HG03469 (cell line): ENCODE measurements at regions not wholly inside any gene's neighbourhood (a gene's known extent, or its start where the extent isn't known, plus 50 kb on each side); places are given as distances from the start of the nearest gene placed in this dataset.

Source experiments
- ATAC-seq: cut with Tn5 transposase; IDR thresholded peaks from one replicate; pipeline ENCODE4 v1.9.1; 2021; ENCODE audit warnings: mild to moderate bottlenecking, moderate library complexity, moderate number of reproducible peaks; ENCODE audit not compliant: unreplicated experiment

DNA sequence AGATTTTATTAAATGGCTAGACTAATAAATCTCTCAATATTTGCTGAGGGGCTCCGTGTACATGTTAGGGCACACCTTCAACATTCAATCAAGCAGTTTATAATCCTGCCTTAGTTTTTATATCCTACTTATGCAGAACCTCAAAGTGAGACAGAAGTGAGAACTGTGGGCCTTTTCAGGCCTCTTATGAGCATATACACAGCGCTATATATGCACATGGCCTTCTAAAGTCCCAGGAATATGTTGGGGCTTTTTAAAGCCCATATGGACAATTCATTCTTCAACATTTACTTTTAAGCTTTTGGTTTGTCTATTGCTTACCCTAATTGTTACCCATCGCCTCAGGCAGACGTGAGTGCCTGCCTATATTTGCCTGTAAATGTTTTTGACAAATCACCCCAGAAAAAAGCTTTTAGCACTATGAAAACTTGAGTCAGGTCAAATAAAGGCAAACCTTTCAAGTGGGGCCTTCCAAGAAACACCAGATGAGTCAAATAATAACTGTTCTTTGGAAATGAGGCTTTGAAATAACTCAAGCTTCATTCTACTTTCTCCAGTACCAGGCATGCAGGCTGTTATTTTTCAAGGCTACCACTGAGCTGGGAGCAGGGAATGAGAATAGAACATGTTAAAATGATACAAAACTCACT is 58.2 kb downstream of the ESM1 start:
- ATAC-seq = no peak

DNA sequence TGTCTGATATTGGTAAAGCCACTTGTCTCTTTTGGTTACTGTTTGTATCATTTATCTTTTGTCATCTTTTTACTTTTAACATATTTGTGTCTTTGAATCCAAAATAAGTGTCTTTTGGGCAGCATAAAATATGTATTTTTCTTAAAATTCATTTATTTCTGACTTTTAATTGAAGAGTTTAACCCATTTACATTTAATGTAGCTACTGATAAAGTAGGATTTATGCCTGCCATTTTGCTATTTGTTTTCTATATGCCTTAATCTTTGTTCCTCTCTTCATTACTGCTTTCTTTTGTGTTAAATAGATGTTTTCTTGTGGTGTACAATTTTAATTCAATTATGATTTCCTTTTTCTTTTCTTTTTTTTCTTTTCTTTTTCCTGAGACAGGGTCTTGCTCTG is 60.9 kb downstream of the ESM1 start:
- ATAC-seq = no peak

DNA sequence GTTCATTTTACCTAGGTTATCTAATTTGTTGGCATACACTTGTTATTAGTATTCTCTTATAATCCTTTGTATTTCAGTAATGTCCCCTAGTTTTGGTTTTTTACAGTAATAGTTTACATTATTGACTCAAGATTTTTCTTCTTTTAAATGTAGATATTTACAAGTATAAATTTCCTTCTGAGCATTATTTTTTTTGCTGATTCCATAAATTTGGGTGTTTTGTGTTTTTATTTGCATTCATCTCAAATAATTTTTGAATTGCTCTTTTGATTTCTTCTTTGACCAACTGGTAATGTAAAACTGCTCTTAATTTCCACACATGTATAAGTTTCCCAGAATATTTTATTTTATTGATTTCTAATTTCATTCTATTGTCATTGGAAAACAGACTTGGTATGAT is 68.1 kb downstream of the ESM1 start:
- ATAC-seq = no peak

DNA sequence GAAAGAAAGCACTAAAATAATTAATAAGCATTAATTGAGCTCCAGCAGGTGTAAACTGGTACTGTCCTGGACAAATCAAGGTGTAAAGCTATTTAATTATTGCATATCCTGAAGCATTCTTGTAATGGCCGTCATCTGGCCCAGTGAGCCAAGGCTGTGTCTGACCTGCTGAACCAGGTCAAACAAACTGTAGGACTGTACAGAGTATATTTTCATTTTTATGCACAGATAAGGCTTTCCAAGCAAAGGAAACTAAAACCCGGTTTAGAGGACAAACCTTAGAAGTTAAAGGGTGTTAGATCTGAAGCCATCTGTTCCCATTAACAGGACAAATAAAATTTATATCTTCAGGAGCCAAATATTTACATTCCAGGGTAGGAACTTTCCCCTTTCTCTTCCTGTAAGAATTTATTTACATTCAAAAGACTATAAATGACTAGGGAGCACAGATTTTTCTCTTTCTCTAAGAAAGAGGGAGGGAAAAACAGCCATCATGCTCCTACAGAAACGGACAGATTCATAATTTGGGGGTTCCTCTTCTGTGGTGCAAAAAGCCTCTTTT is 69.8 kb downstream of the ESM1 start:
- no peak for ATAC-seq

DNA sequence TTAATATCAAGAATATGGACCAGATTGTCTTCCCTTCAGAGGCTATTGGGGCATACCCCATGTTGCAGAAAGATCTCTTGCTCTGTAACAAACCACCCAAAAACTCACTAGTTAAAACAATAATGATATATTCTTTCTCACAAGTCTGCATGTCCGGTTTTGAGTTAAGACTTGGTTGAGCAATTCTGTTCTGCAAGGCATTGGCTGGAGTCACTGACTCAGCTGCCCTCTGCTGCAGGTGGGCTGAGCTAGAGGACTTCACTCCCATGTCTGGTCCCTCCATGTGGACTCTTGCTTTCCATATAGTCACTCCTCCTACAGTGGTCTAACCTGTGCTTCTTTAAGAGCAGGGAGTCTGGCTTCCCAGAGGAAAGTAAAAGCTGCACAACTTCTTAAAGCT is 73.4 kb downstream of the ESM1 start:
- ATAC-seq = no peak

DNA sequence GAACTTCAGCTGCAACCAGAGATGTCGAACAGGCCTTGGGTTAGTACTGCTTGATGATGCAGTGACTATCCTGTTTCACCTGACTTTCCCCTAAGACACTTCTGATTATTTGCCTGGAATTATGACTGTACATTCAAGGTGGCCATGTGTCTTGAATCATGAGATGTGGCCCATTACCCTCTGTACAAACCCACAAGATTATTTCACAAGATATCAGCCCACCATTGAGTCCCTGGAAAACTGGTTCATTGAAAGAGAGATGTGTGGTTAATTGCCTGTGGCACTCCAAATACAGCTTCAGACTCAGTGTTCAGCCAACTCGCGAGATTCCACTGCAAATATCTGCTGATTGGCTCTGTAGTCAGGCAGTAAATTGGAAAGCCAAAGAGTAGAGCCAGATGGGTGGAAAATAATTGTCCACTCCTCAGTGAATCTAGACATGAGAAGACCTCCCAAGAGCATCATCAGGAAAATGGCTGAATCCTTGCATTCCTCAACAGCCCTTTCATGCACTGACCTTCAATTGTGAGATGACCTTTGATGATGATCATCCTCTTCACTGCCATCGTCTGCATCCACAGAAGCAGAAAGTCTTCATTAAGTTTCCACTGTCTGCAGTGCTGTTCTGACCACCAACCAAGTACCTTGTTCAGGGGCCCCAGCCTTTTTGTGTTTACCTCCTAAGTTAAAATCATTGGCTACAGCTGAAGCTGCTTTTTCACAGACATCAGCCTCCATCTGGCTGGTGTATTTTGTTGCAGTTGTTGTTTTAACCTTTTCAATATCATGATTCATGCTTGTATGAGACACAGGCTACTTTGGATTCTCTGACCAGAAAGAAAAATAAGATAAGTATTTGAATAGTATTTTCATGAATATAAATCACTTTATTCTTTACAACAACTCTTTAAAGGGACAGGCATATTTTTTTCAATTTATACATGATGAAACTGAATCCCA is 75.2 kb downstream of the ESM1 start:
- ATAC-seq = no peak

DNA sequence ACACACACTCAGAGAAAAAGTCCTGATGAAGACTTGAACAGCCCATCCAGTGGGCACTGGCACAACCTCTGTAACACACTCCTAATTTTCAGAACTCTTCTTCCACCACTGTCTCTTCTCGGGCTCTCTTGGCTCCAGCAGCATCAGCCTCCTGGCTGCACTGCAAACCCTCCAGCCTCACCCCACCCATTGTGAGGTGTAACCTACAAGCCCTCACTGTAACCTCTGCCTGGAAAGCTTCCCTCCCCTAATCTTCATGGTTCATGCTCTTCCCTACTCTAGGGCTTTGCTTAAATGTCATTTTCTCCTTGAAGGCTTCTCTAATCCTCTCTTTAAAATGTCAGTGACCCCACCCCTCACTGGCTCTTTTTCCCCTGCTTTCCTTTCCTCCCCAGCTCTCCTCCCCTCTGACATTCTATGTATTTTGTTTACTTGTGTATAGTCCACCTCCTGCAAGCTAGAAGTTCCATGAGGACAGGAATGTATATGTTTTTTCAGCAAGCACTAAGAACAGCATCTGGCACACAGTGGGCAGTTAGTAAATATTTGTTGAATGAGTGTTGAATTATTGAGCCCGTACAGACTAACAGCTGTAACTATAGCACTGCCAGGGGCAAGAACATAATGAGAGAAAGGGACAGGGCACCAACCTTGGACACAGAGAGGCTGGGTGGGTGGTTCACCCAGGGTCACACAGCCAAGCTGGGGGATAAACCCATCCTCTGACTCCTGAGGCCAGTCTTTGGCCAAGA is 76.4 kb downstream of the ESM1 start:
- ATAC-seq = no peak

DNA sequence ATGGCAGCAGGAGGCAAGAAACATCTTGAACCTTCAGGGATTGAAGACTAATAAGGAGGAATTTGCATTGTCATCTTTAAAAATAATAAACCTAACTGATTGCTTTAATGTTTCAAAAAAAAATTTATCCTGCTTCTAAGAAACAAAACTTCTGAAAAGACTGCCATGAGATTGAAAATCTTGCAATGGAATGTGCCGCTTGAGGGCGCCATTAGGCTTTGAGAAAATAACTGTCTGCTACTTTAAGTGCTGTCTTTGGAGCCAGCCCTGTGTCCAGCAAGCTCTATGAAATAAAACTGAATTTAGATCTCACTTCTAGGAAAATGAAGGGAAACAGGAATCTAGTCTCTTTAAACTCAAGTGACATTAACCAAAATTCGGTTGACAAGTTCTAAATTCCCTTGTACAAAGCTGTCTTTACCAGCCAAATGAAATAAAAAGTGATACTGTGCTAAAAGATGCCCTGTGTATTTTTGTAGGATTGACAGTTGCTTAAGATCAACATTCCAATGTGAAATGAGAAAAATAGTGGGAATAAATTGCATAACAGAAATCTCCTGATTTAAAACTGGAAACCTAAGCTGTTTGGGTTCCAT is 79.4 kb downstream of the ESM1 start:
- no peak for ATAC-seq

DNA sequence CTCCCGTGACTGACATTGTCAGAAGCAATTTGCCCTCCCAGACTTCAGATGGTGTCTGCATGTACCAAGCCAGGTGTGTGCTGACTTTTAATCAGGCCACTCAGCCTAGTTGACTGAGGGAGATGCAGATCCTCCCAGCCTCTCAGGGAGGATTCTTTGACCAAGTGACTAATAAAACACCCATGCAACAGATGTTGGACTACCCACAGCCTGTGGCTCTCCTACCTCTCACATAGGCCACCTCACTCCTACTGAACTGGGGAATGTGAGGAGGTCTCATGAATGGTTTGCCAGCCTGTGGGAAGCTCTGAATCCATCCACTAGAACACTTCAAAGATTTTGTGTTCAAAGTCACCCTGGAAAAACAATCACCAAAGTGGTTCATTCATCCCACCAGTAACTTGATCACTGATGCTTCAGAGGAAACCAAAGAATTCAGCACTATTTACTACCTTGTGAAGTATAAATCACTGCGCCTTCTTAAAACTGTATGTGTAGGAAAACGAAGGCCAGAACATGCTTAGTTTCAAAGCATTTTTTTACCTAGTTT is 80.1 kb downstream of the ESM1 start:
- no peak for ATAC-seq

DNA sequence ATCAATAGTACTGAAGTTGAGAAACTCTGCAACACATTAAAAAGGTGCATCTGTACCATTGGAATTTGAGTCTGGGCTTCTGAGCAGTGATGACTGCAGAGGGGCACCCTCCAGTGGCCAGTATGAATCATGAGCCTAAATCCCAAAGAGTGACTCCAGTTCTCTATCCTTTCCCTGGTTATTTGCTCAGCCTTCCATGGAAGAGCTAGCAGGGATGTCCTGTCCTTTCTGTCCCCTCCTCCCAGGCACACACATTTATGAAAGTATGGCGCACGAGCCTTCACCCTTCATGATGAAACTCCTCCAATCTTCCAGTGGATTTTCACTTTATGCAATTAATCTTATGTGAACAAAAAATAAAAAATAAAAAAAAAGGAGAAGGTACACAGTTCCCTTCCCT is 81.0 kb downstream of the ESM1 start:
- ATAC-seq = no peak

DNA sequence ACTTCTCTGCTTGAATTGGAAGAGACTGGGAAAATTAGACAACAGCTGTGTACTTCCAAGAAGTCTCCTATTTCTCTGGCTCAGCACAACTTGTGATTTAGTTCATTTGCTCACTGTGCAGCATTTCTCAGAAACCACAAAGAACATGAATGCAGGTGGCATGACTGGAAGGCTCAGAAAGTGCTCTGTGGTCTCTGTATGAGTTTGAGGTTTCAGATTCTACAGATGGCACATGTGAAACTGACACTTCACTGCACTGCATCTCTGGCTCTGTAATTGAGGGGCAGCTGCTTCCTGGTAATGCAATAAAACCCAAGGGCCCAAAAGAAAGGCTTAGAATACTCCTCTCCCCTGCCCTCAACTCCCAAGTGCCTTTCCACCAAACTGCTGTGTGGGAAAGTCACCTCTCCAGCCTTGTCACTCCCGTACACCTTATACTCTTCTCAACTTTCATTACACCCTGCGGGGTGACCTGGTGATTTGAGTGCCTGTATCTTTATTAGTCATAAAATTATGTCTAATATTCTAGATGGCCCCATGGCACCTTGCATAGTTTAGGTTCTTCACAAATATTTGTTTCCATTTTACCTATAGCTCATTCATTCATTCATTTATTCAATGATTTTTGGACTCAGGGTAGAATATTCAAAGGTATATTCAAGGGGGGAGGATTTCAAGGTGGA is 82.5 kb downstream of the ESM1 start:
- peak; percentile 100 for ATAC-seq

DNA sequence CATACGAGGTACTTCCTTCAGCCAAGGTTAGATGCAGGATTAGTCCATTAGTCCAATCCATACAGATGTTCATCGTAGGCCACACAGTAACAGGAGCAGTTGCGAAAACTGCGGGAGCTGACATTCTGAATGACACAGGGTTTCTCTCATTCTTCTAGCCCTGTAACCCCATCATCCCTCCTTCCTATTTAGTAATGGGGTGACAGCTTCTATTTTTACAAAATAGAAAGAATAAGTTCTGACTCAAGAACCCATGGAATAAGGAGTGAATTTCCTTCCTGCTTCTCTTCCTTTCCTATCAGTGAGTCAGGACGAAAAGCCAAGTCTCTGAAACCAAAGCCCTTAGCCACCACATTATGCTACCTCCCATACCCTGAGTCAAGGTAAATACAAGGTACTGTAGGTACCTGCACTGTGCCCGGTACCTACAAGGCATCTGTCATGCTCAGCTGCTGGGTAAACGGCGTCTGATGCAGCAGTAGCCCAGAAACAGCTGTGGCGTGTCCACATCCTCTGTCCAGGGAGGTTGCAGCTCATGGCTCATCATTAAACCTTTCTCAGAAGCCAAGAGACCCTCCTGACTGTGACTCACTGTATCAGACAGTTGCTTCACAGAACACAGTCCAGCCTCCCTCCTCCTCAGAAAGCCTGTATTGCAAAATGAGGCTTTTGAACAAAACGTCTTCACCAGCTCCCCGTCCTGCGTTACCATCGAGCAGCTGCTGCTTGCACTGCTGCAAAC is 84.2 kb downstream of the ESM1 start:
- no peak for ATAC-seq

DNA sequence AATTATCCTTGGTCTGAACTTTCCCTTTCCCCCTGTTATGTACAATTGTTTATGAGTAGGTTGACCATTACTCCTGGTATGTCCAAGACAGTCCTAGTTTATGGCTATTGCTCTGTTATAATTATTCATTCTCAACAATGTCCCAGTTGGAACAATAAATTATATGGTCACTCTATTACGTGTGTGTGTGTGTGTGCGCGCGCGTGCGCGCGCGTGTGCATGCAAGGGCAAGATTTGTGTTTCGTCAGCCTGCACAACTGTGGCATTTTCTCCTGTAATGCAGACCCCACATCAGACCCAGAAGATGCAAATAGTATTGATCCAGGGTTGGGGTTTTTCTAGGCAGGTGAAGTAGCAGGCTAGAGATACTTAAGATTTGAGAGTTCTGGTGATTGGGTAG is 88.4 kb downstream of the ESM1 start:
- ATAC-seq = no peak

DNA sequence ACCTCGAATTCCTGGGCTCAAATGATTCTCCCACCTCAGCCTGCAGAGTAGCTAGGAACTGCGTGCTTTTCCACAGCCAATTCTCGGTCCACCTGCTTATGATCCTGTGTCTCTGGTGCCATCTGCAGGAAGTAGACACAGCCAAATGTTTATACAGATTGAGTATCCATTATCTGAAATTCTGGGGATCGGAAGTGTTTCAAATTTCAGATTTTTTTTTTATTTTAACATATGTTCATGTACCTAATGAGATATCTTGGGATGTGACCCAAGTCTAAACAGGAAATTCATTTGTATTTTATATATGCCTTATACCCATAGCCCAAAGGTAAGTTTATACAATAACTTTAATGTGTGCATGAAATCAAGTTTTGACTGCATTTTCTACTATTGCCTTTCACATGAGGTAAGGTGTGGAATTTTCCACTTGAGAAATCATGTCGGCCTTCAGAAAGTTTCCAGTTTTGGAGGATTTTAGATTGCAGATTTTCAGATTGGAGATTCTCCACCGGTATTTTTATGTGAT is 89.5 kb downstream of the ESM1 start:
- no peak for ATAC-seq

DNA sequence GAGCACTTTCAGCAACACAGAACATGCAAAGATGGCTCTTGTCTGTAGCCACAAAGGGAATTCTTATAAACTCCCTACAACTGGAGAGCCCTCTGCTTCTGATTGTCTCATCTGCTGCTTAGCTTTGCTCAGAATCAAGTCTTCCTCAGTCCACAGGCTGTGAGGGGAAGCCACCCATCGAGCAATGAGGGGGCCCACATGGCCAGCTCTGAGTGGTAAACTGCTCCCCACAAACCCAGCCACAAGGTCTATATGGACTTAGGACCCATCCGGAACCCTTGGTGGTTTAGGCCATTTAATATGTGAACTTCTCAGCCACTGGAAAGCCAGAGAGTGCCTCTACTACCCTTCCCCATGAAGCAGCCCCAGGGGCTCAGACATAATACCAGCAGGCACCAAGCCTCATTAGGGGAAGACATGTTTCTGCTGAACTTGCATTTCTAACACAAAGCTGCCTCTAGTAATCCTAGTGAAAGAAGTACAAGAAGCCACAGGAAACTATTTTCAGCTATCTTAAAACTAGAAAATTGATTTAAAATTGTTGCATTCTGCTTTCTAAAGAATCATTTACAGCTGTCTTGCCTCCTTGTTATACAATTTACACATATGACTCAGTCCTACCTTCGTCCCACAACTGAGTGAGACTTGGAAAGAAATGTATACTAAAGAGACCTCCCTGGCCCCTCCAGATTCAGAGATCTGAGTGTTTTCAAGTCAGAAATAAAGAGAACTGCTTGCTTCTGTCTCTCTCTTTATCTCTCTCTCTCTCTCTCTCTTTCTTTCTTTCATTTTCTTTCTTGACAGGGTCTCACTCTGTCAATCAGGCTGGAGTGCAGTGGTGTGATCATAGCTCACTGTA is 90.2 kb downstream of the ESM1 start:
- ATAC-seq = no peak

DNA sequence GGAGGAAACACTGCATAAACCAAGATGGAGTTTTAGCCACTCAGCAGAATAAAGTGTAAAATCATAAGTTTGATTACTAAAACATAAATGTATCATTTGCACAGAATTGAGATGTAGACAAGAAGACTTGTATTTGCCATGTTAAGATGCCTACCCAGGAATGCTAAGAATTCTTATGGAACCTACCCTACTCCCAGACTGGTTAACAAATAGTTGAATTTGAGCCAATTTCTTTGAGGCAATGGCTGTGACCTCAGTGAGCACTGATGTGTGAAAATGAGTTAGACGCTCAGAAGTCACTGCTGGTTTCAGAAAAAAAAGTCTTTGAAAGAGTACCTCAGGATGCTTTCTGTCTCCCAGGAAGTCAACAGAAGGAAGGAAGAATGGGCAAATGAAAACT is 95.6 kb downstream of the ESM1 start:
- no peak for ATAC-seq

DNA sequence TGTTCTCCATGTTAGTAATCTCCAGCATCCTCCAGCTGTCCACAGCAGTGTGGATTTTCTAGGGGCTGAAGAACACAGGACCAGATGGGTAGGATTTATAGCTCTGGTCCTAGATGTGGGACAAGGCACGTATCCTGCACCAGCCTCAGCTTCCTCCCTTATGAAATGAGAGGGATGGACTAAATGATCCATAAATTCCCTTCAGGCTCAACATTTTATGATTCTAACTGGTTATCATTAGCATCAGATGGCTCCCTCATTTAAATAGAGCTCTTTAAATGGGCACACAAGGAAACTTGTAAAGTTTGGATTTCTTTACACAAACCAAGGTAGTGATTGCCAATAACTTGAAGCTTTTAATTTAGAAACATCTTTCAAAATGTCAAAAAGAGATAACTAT is 97.7 kb downstream of the ESM1 start:
- no peak for ATAC-seq

DNA sequence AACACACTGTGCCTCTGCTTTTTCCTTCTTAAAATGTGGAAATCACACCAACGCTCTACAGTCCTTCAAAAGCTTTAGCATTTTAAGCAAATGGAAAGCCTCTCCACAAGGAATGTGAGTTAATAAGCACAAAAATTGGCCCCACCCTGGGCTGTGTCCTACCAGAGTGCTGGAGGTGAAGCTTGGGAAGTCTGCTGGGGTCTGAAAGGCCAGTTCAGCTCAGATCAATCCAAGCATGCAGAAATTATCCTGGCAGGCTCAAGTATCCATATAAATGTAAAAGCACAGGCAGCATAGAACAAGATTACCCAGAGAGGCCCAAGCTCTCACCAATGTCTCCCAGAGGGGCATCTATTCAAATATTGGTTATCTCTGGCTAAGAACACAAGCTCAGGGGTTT is 98.5 kb downstream of the ESM1 start:
- no peak for ATAC-seq
